HG03095 (cell line): ENCODE measurements at regions not wholly inside any gene's neighbourhood (a gene's known extent, or its start where the extent isn't known, plus 50 kb on each side); places are given as distances from the start of the nearest gene placed in this dataset.
A peak's percentile ranks its signal among the peaks of the same experiment; 100 is the strongest.

ENCODE experiments used
- ATAC-seq: cut with Tn5 transposase; IDR thresholded peaks from one replicate; pipeline ENCODE4 v1.9.1; 2021; ENCODE audit warnings: moderate library complexity; ENCODE audit not compliant: unreplicated experiment

DNA sequence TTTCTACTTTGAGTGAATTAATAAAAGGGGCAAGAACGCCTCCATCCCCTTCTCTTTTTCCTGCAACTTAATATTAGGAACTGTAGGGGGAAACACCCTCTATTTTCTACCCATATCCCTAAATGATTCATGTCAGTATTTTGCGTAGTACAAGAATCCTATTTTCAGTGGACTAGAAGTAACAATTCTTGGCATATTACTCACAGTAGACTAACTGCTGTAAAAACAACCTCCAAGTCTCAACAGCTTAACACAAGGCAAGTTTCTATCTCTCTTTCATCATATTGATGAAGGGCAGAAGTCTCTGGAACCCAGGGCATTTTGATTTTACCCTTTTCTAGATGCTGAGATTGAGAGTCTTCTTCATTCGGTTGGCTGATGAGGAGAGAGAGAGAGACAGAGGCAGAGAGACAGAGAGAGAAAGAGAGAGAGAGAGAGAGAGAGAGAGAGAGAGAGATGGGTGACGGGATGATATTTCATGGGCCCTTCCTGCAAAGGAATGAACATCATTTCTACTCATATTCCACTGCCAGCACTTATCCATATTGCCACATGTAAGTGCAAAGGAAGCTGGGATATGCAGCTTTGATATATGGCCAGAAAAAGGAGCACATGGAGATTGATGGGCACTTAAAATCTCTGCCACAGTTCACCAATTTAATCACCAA is 481.6 kb downstream of the LPIN1 start:
- ATAC-seq, result no peak

DNA sequence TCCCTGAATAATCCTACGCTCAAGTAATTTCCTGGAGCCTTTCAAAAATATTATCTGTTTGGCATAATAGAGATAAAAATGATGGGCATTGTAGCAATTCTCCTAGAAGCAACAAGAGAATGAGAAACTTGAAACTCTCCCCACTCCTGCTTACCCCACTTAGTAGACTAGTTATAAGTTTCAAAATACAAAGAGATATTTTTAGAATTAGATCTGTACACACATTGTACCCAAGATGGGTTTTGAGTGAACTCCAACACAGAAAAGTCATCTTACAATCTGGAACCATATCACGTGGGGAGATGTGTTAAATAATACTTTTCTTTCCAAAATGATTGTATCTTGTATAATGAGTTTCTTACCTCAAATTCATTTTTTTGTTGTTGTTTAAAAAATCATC is 484.9 kb downstream of the LPIN1 start:
- no peak for ATAC-seq

DNA sequence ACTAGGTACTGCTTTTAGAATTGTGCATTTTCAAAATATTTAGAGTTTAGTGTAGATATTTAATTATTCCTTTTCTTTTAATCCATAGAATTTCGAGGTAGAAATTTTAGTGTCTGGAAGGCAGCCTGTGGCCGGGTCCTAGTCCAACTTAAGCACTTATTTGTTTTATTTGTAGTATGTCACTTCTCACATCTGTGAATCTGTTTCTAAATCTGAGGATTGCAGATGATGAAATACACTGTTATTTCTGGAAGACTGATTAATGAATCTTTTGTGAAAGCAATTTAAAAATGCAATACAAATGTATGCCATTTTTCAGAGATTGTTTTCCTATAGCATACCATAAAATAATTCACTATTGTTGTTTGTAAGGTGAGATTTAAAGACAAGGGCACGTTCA is 483.9 kb upstream of the TRIB2 start:
- ATAC-seq, result no peak

DNA sequence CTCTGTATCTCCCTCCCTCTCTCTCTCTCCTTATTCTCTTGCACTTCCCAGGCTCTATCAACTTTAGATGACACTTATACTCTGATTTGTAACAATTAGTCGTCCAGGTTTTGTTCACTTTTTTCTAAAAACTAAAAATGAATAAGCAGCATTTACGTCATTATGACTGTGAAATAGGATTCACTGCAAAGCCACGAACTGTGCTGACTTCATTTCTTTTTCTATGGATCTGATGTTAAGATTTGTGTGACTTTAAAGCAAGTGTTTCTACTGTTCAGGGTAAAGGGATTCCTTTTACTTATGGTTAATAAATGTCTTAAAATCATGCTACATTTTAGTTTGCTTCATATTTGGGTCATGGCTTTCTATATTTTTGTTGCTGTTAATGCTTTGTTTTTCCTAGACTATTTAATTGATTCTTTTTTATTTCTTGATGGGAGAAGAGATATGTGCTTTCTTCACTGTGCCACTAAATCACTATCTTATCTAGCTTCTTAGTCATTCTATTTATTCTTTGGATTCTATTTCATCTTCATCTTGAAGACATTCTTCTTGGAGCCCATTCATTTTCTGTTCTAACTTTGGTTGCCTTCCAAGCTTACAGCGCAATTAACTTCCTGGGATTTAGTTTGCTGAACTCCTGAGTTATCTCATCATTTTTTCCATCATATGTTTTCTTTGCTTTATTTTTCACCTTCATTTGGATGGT is 480.4 kb upstream of the TRIB2 start:
- no peak for ATAC-seq

DNA sequence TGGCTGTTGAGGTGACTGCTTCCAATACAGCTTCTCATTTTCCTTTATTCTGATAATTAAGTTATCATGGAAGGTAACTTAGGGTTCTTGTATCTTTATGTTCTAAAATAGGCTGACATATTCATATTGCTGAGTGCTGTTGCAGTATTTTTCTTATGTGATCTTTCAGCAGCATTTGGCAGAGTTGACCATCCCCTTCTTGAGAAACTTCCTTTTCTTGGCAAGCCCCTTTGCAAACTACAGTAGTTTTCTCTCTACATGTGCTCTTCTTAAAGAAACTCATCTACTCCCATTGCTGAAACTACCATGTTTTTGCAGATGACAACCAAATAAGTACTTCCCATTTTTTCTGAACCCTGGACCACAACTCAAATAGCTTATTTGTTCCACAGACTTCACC is 476.5 kb upstream of the TRIB2 start:
- no peak for ATAC-seq

DNA sequence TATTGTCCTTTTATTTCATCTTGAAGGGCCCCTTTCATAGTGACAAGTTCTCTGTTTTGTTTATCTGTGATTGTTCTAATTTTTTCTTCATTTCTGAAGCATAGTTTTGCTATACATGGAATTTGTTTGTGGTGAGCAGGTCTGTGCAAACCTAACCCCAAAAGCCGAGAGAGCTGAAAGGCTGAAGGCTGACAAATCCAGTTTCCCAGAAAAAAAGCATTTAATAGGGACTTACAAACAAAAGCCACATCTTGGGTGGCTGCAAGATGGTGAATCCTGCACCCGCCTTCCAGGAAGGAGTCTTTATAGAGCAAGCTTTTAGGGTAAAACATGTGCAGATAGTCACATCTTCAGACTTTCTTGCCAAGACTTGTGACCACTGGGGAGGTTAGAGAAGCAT is 473.4 kb upstream of the TRIB2 start:
- ATAC-seq, result no peak

DNA sequence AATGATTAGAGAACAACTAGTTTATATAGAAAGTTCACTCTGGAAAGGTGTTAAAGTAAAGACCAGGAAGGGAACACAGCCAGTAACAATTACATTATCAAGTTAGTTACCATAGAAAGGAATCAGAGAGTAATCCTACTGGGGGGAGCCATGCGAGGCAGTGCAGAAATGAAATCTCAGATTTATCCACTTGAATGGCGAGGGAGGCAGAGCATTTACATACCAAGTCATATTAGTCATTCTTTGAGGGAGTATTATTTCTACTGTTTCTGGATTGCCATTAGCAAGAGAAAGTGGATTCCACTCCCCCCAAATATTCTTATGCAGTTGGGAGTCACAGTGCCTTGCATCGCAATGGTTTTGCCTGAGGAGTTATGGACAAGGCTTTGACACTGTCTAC is 472.7 kb upstream of the TRIB2 start:
- ATAC-seq, result no peak

DNA sequence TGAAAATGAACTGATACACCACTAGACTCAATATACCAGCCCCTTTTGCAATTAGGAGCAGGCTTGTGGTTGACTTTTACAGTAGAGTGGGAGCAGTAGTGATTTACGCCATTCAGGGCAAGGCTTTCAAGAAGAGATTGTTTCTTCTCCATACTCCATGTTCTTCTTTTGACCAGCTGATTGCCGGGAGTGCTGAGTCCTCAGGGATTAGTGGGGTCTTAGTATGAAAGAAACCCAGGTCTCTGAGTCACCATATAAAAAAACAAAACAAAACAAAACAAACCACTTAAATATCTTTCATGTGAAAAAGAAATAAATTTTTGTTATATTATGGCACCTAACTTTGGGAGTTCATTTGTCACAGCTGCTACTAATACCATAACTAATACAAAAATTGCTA is 465.6 kb upstream of the TRIB2 start:
- ATAC-seq, result no peak

DNA sequence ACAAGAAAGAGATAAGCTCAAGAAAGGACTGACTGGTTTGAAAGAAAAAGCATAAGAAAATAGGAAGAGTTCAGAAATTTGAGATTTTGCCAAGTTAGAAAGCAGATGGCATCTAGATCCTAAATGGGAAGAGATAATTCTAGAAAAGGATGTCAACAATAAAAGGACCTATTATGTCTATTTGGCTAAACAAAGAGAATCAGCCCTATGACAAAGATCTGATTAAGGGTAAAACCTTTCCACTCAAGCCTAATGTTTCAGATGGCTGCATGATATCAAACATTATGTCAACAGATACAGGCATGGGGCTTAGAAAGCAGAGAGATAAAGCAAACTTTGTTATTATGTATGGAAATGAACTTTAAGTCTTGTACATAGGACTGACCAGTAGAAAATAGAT is 465.0 kb upstream of the TRIB2 start:
- no peak for ATAC-seq

DNA sequence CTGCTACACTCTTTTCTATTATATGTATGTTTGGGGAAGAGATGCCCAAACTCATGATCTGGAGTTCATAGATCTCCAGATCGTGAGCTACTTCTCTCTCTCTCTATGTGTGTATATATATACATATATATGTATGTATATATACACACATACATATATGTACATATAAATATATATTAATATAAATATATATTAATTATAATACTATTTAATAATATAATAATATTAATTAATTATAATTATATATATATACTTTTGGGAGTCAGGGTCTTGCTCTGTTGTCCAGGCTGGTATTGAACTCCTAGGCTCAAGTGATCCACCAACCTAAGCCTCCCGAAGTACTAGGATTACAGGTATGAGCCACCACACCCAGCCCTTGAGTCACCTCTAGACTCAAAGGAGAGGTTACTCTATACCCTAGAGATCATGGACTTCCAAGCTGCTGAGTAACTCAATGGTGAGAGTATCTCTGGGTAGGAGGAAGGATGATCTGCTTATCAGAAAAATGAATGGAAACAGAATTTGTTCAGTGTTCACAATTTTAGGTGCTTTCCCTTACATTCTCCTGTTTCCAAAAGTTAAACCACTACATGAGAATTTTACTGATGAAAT is 463.5 kb upstream of the TRIB2 start:
- ATAC-seq, result no peak

DNA sequence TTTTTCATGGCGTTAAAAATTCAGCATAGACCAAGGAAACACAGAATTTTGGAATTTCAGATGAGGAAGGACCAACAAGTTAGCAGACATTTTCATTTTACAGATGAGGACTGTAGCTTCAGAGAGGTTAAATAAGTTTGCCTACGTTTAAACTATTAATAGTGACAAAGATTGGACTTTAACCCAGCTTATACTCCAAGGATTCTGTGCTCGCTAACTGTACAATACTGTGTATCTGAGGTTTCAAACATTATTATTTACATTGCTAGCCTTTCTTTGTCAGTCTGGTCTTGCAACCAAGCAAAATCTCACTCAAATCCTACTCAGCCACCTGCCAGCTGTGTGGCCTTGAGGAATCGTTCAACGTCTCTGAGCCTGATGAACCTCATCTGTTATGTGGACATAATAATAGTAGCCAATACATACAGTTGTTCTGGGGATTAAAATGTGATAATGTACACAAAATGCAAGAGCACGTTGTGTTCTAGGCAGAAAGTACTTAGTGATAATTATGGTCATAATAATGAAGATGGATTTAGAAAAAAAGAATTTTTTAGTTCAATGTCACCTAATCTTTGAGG is 462.4 kb upstream of the TRIB2 start:
- ATAC-seq, result no peak

DNA sequence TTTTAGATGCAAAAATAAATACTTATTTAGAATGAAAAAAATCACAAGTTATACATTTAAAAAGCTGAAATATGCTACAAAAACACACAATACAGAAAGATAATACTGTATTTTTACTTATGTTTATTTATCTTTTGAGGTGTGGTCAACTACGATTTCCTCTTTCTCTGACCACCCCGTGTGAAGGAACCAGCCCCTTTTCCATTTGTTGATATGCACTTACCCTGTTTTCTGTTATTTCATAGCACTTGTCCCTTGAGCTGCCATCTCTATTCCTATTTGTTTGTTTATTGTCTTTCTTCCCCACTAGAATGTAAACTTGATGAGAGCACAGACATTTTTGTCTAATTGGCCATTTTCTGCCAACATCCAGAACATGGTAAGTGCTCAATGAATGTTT is 460.5 kb upstream of the TRIB2 start:
- no peak for ATAC-seq

DNA sequence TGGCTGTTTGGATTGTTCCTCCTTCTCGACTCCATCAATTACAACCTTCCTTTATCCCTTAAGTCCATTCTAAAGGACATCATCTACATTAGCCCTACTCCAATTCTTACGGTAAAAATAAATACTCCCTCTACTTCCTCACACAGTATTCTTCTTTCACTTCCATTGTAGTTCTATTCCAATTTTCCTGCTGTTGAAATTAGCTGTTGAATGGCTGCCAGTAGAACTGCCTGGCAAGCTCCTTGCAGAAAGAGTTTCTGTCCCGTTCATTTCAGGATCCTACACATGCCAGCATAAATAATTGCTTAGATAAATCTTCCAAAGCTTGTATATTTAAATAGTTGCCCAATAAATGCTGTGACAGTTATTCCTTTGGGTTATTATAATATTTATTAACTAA is 459.3 kb upstream of the TRIB2 start:
- ATAC-seq, result no peak

DNA sequence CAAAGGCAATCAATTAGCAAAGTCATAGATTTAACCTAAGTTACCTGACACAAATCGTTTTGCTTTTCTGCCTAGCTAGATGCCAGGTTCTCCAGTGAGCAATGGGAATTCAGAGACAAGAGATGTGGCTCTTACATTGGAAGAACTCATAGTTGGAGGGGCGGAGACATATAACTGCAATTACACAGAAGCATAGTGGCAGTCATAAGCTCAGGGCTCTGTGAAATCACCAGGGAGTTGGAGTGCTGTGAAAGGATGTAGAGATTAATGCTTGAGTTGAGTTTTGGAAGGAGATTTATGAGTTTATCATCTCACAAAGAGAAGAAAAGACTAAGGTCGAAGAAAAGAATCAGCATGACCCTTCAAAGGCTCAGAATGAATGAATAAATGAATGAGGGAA is 457.2 kb upstream of the TRIB2 start:
- ATAC-seq, result no peak

DNA sequence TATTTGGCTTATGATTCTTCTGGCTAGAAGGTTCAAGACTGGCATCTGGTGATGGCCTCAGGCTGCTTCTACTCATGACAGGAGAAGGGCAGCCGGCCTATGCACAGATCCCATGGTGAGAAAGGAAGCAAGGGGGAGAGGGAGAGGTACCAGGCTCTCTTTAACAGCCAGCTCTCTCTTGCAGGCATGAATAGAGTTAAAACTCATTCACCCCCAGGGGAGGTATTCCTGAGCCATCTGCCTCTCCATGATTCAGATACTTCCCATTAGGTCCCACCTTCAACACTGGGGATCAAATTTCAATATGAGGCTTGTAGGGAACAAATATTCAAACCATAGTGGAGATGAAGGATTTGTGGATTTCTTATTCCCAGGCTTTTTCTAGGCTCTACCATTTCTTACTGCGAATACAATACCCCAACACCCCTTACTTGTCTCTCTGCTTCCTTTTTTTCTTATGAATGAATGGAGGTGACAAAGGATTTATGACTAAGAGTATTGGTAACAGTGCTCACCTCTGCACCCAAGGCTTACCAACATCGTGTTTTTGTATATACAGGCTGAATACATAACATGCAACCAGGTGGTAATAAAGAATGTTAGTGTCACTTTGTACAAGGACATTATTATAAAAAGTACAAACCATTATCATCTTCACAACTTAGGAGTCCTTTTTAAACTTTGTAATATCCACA is 454.6 kb upstream of the TRIB2 start:
- ATAC-seq, result no peak

DNA sequence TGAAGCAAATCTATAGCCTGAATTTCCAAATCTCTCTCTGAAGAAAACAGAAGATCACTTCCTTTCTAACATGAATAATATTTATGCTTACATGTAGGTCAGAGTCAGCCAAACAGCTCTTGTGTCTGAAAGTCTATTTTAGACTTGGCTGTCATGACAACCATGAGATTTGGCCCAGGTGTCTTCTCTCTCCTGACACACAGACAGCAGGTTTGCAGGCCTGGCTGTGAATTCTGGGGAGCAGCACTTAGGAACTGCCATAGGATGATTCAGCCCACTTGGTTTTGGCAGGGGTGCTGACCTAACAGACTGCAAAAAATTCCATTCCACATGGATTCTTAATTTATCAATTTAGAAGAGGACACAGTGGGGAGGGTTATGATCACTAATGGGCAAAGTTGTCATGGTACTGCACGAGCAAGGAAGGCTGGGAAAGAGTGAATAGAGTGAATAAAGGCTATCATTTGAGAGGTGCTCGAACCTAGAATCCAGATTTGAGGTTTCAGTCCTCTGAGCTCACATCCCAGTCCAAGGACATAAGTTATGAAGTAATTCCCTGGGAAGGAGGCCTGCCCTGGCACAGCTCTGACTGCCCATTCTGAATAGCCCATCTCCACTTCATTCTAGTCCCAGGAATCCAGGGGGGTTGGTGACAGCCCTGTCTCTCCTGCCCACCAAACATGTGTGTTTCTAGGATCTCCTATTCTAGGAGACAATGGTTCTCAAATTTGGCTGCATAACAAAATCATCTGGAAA is 453.9 kb upstream of the TRIB2 start:
- ATAC-seq, result peak; percentile 55

DNA sequence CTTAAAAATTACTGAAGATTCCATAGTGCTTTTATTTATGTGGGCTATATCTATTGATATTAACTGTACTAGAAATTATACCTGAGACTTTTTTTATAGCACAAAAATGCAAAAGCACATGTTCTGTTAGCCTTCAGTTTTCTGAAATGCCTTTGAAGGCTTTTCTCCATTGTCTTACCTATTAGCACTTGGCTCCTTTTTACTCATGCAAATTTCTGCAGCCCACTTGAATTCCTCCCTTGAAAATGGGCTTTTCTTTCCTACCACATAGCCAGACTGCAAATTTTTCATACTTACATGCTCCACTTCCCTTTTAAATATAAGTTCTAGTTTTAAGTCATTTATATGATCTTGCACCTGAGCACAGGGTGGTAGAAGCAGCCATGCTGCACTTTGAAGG is 453.0 kb upstream of the TRIB2 start:
- no peak for ATAC-seq

DNA sequence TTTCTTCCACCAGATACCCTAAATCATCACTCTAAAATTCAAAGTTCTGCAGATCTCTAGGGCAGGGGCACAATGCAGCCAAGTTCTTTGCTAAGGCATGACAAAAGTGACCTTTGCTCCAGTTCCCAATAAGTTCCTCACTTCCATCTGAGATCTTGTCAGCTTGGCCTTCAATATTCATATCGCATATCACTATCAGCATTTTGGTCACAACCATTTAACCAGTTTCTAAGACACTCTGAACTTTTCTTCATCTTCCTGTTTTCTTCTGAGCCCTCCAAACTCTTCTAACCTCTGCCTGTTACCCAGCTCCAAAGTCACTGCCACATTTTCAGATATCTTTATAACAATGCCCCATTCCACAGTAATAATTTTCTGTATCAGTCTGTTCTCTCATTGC is 452.6 kb upstream of the TRIB2 start:
- no peak for ATAC-seq

DNA sequence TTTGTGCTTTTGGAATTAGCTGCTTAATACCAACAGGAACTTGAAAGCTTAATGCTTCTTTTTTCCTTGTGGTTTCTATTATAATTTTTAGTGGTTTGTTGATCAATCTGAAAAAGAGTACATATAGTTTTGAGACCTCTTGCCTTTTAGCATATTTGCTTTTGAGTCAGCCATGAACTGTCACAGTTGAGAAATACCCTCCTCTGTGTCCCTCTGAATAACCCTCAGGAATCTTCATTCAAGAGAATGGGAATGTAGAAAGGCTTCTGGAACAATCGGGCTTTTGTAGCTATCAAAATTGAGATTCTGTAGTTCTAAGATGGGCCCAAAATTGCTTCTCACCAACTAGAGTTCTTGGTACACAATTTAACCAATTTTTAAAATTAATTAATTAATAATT is 451.1 kb upstream of the TRIB2 start:
- no peak for ATAC-seq

DNA sequence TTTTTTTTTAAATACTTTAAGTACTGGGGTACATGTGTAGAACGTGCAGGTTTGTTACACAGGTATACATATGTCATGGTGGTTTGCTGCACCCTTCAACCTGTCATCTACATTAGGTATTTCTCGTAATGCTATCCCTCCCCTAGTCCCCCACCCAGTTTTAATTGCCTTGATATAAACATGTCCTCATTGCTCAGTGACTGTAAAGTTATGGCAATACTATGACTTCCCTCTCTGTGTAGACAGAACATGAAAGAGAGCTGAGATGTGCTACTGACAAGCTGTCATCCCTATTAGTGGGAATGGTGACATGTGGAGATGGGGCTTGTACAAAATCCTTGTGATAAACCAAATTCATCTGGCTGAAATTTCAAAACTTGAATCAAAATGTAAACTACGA is 449.7 kb upstream of the TRIB2 start:
- no peak for ATAC-seq
